Loucy (cell line): ENCODE measurements at regions not wholly inside any gene's neighbourhood (a gene's known extent, or its start where the extent isn't known, plus 50 kb on each side); places are given as distances from the start of the nearest gene placed in this dataset.

Experiments used
- H2AFZ ChIP-seq: fragments of 200-600 bp; sonication (generic); 2 replicates; pipeline ENCODE4 v1.6.0; 2016; ENCODE audit warnings: antibody characterized with exemption, mild to moderate bottlenecking, low read length, moderate library complexity
- H3F3A ChIP-seq: fragments of 200-600 bp; 2 replicates; pipeline ENCODE4 v1.6.0; 2016; ENCODE audit warnings: antibody characterized with exemption, low read depth, mild to moderate bottlenecking
- H3K27me3 ChIP-seq: fragments of 200-600 bp; sonication (generic); 2 replicates; pipeline ENCODE4 v1.6.1; 2014; ENCODE audit warnings: low read length, mild to moderate bottlenecking; ENCODE audit not compliant: insufficient read depth, poor library complexity, severe bottlenecking
- H3K36me3 ChIP-seq: fragments of 200-600 bp; sonication (generic); 2 replicates; pipeline ENCODE4 v1.6.1; 2016; ENCODE audit warnings: low read length; ENCODE audit not compliant: insufficient read depth
- H3K4me1 ChIP-seq: fragments of 200-600 bp; sonication (generic); 2 replicates; pipeline ENCODE4 v1.5.1; 2014; ENCODE audit warnings: low read length, mild to moderate bottlenecking; ENCODE audit not compliant: insufficient read depth, poor library complexity, severe bottlenecking
- H3K4me2 ChIP-seq: fragments of 200-600 bp; sonication (generic); 2 replicates; pipeline ENCODE4 v1.6.0; 2014; ENCODE audit warnings: antibody characterized with exemption, low read length, low read depth, mild to moderate bottlenecking; ENCODE audit not compliant: poor library complexity, severe bottlenecking
- H3K4me3 ChIP-seq: fragments of 200-600 bp; sonication (generic); 2 replicates; pipeline ENCODE4 v1.5.1; 2014; ENCODE audit warnings: low read length, mild to moderate bottlenecking, mixed read lengths; ENCODE audit not compliant: poor library complexity, severe bottlenecking
- H3K79me2 ChIP-seq: fragments of 200-600 bp; sonication (generic); 2 replicates; pipeline ENCODE4 v1.6.1; 2014; ENCODE audit warnings: low read length; ENCODE audit not compliant: insufficient read depth
- H3K9ac ChIP-seq: fragments of 200-600 bp; sonication (generic); 2 replicates; pipeline ENCODE4 v1.6.0; 2014; ENCODE audit warnings: mild to moderate bottlenecking, low read depth, low read length, moderate library complexity; ENCODE audit not compliant: poor library complexity, severe bottlenecking
- H3K9me2 ChIP-seq: fragments of 200-600 bp; sonication (generic); replicated peaks from 2 replicates; pipeline ENCODE4 v1.6.1; 2016; ENCODE audit warnings: low read depth, low read length, mixed read lengths
- H3K9me3 ChIP-seq: fragments of 200-600 bp; sonication (generic); 2 replicates; pipeline ENCODE4 v1.6.1; 2014; ENCODE audit warnings: mild to moderate bottlenecking, antibody characterized with exemption, low read length, low read depth; ENCODE audit not compliant: insufficient read depth
- H4K20me1 ChIP-seq: fragments of 200-600 bp; sonication (generic); 2 replicates; pipeline ENCODE4 v1.6.0; 2014; ENCODE audit warnings: antibody characterized with exemption, low read length, mild to moderate bottlenecking; ENCODE audit not compliant: insufficient read depth, poor library complexity, severe bottlenecking
- EZH2phosphoT487 ChIP-seq: fragments of 200-600 bp; IDR thresholded peaks from 2 replicates; pipeline ENCODE4 v1.6.1; 2018; ENCODE audit warnings: antibody characterized with exemption, mild to moderate bottlenecking, moderate library complexity, borderline replicate concordance
- TF ChIP-seq, protein P1 (sequence below): fragments of 200-600 bp; sonication (generic); conservative IDR thresholded peaks from 2 replicates; pipeline ENCODE4 v1.5.1; 2014; ENCODE audit warnings: mild to moderate bottlenecking, antibody characterized with exemption, low read length

DNA sequence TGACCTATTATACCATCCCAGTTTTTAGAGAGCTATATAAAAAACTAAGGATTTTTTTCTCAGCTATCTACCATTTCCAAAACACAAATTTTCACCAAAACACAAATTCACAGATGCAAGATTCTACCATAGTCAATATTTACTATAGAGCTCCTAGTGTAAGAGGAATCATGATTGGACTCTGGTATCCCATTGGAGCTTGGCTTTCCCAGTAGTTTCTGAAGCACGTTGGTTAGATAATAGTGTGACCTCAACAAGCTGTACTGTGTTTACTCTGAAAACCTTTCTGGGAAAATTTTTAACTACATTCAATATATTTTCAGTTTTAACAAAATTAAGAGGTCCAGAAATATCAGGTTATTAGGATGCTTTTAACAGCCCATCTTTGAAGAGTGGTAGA is 660.6 kb upstream of the SLC10A2 start:
- Histone ChIP-seq H3K9ac (no peak overlapping the region), H3F3A (no peaks in the 10 kb centered on the region), H3K36me3 (no peaks in the 10 kb centered on the region), H4K20me1 (no peaks in the 10 kb centered on the region), H3K4me3 (no peak overlapping the region), H3K27me3 (no peaks in the 10 kb centered on the region), H3K4me1 (no peaks in the 10 kb centered on the region), H3K9me2 (no peaks in the 10 kb centered on the region), H3K9me3 (no peaks in the 10 kb centered on the region), H3K79me2 (no peaks in the 10 kb centered on the region), H3K4me2 (no peak overlapping the region), H2AFZ (no peak overlapping the region)
- TF ChIP-seq, protein P1, sequence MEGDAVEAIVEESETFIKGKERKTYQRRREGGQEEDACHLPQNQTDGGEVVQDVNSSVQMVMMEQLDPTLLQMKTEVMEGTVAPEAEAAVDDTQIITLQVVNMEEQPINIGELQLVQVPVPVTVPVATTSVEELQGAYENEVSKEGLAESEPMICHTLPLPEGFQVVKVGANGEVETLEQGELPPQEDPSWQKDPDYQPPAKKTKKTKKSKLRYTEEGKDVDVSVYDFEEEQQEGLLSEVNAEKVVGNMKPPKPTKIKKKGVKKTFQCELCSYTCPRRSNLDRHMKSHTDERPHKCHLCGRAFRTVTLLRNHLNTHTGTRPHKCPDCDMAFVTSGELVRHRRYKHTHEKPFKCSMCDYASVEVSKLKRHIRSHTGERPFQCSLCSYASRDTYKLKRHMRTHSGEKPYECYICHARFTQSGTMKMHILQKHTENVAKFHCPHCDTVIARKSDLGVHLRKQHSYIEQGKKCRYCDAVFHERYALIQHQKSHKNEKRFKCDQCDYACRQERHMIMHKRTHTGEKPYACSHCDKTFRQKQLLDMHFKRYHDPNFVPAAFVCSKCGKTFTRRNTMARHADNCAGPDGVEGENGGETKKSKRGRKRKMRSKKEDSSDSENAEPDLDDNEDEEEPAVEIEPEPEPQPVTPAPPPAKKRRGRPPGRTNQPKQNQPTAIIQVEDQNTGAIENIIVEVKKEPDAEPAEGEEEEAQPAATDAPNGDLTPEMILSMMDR: no peak
- TF ChIP-seq EZH2phosphoT487: no peak

DNA sequence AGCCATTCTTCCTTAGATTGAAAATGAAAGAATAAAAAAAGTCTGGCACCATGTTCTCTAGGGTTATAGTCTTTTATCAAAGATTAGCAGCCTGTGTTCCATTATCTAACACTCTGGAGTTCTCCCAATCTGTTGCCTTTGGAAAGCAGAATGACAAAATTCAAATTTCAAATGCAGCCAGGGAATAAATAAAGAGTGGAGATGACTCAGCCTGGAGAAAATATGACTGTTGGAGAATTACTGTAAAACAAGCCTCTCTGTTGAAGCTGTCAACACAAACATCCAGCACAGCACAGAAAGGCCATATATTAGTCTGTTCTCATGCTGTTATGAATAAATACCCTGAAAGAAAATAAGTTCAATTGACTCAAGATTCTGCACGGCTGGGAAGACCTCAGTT is 650.5 kb upstream of the SLC10A2 start:
- H3K79me2 ChIP-seq: no peaks in the 10 kb centered on the region
- no peaks in the 10 kb centered on the region for H3K4me1 ChIP-seq
- no peak overlapping the region for H2AFZ ChIP-seq
- H3K36me3 ChIP-seq: no peaks in the 10 kb centered on the region
- no peak overlapping the region for H3K4me2 ChIP-seq
- no peak overlapping the region for H3K4me3 ChIP-seq
- H4K20me1 ChIP-seq: no peaks in the 10 kb centered on the region
- no peaks in the 10 kb centered on the region for H3K9me3 ChIP-seq
- no peak for TF ChIP-seq EZH2phosphoT487
- TF ChIP-seq, protein P1: no peak
- no peak overlapping the region for H3K9ac ChIP-seq
- no peaks in the 10 kb centered on the region for H3F3A ChIP-seq
- no peaks in the 10 kb centered on the region for H3K9me2 ChIP-seq
- H3K27me3 ChIP-seq: no peaks in the 10 kb centered on the region

DNA sequence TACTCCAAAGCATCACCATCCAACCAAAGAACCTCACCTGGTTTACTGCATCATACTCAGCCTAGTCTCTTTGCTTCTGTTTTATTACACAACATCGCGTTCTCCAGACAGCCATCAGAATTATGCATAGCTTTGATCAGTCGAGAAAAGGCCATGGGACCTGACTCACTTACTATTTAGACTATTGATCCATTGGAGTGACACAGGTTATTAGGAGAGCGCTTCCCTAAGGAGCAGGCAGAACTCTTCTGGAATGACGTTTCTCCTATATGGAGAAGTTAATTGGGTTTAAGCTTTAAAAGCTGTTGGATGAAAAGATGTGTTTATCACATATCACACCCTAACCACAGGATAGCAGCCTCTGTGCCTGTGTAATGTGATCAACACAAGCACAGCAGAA is 649.1 kb upstream of the SLC10A2 start:
- H3K27me3 ChIP-seq: no peaks in the 10 kb centered on the region
- H3K9me2 ChIP-seq: no peaks in the 10 kb centered on the region
- H3K79me2 ChIP-seq: no peaks in the 10 kb centered on the region
- no peaks in the 10 kb centered on the region for H3K9me3 ChIP-seq
- H3K9ac ChIP-seq: no peak overlapping the region
- TF ChIP-seq, protein P1: no peak
- no peak for TF ChIP-seq EZH2phosphoT487
- H3K4me3 ChIP-seq: no peak overlapping the region
- H4K20me1 ChIP-seq: no peaks in the 10 kb centered on the region
- no peaks in the 10 kb centered on the region for H3K36me3 ChIP-seq
- H3F3A ChIP-seq: no peaks in the 10 kb centered on the region
- no peak overlapping the region for H2AFZ ChIP-seq
- no peak overlapping the region for H3K4me2 ChIP-seq
- H3K4me1 ChIP-seq: no peaks in the 10 kb centered on the region
